22Rv1 (cell line): ENCODE measurements at regions not wholly inside any gene's neighbourhood (a gene's known extent, or its start where the extent isn't known, plus 50 kb on each side); places are given as distances from the start of the nearest gene placed in this dataset.

Experiments
- H3K27ac ChIP-seq: fragments of 450-650 bp; 2 replicates; pipeline ENCODE4 v1.5.1; 2017
- ZFX ChIP-seq: fragments of 450-650 bp; IDR thresholded peaks from 2 replicates; pipeline ENCODE4 v1.6.1; 2017; ENCODE audit warnings: antibody characterized with exemption, borderline replicate concordance
- TF ChIP-seq, protein P1 (sequence below): fragments of 450-650 bp; IDR thresholded peaks from 2 replicates; pipeline ENCODE4 v1.5.1; 2017; ENCODE audit warnings: mild to moderate bottlenecking

DNA sequence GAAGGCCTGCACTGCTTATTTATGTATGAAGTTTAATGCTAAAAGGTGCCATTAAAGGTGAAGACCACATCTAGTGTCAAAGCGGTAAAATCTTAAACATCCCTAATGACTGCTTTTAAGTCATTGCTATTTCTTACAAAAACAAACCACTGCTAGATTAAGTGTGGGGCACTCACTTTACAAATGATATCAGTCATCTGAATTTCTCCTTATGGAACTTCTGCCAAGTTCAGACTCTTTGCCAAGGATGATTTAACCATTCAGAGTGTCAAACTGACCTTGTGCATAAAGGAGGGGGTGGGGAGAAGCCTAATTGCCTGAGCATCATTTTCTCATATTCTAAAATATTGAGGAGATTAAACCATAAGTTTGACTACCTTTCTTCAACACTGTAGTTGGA, 271.5 kb downstream of the TGFB2 start:
- H3K27ac ChIP-seq, result no peak overlapping the region
- TF ChIP-seq, protein P1, sequence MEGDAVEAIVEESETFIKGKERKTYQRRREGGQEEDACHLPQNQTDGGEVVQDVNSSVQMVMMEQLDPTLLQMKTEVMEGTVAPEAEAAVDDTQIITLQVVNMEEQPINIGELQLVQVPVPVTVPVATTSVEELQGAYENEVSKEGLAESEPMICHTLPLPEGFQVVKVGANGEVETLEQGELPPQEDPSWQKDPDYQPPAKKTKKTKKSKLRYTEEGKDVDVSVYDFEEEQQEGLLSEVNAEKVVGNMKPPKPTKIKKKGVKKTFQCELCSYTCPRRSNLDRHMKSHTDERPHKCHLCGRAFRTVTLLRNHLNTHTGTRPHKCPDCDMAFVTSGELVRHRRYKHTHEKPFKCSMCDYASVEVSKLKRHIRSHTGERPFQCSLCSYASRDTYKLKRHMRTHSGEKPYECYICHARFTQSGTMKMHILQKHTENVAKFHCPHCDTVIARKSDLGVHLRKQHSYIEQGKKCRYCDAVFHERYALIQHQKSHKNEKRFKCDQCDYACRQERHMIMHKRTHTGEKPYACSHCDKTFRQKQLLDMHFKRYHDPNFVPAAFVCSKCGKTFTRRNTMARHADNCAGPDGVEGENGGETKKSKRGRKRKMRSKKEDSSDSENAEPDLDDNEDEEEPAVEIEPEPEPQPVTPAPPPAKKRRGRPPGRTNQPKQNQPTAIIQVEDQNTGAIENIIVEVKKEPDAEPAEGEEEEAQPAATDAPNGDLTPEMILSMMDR, result no peak
- no peak for TF ChIP-seq ZFX

DNA sequence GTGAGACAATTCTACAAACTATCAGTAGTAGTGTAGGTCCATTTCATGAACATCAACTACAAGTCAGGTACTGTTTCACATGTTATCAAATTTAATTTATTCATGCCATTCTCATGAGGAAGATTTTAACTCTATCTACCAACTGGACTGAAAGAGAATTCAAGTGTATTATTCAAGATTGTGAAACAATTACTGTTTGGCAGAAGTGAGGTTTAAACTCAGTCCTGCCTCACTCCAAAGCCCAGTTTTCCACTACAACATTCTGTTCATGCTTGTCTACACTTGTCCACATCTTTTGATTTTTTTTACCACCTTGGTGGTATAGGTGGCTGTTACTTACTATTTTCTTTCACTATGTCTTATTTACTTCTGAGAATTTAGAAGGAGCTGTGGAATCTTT, 272.9 kb downstream of the TGFB2 start:
- H3K27ac ChIP-seq, result no peak overlapping the region
- TF ChIP-seq, protein P1, result no peak
- TF ChIP-seq ZFX, result no peak

DNA sequence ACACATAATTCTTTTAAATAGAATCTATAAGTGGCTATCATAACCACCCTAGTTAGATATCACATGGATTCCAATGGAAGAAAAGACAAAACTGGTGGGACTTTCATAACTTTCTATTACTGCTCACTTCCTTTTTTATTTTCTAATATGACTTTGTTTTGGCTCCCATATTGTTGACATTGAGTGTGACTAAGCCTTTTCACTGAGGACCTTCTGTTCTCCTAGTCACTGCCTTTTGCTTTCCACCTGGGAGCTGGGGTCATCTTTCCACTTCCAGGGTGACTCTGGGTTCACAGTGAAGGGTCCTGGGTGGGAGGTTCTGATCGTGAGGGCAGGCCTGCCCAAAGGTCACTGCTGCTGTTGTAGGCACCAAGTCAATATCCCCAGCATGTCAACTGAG, 275.8 kb downstream of the TGFB2 start:
- H3K27ac ChIP-seq, result no peak overlapping the region

DNA sequence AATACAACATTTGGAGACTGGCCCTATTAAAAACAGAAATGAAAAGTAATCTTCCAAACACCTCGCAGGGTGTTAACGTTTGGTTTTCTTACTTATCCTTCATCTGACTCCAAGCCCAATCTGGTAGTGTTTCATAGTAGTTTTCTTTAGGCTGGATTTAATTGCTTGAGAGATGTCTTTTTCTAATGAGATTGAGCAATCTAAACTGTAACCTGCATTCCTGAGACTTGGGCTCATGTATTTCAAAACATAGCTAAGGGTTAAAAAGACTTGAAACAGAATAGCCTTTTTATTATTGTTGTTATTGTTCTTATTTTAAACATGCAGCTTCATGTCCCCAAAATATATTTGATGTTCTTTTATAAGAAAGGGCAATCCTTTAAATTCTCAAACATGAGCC, 278.9 kb downstream of the TGFB2 start:
- TF ChIP-seq, protein P1, result no peak
- TF ChIP-seq ZFX, result no peak

More for the DNA sequence above, 275.8 kb downstream of the TGFB2 start:
- TF ChIP-seq ZFX, result no peak
- TF ChIP-seq, protein P1, result no peak

DNA sequence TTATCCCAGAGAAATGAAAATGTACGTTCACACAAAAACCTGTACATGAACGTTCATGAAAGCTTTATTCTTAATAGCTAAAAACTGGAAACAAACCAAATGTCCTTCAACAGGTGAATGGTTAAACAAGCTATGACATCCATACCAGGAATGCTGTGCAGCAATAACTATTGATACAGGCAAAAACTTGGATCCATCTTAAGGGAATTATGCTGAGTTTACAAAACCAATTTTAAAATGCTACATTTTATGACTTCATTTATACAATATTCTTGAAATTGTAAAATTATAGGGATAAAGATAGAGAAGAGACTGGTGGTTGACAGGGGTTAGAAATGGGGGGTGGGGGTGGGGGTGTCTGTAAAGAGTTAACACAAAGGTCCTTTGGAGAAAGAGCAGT, 280.3 kb downstream of the TGFB2 start:
- H3K27ac ChIP-seq, result no peak overlapping the region

More for the DNA sequence above, 278.9 kb downstream of the TGFB2 start:
- no peak overlapping the region for H3K27ac ChIP-seq

DNA sequence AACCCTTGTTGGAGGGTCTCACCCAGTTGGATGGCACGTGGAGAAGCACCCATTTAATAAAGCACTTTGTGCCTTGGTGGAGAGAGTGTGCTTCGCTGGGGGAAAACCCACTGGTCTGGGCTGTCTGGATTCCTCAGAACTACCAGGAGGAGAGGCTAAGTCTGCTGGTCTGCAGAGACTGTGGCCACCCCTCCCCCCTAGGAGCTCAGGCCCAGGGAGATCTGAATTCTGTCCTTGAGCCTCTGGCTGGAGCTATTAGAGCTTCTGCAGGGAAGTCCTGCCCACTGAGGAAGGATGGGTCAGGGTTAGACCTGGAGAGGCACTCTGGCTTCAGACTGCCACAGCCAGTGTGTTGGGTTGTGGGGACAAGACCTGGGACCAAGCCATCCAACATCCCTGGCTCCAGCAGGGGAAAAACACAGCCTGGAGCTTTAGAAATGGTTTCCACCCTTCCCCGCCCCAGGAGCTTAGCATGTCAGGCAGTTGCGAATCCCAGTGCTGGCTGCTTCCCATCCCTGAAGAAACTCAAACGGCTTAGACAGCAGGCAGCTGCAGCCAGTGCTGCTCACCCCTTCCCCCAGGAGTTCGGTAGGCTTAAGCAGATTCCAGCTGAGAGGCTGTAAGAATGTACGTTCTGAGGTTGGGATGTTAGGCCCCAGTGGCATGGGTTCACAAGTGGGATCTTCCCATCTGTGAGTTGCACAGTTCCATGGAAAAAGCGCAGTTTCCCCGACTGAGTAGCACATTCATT, 288.3 kb downstream of the TGFB2 start:
- TF ChIP-seq, protein P1, result no peak
- no peak for TF ChIP-seq ZFX

More for the DNA sequence above, 280.3 kb downstream of the TGFB2 start:
- TF ChIP-seq, protein P1, result no peak
- TF ChIP-seq ZFX, result no peak

DNA sequence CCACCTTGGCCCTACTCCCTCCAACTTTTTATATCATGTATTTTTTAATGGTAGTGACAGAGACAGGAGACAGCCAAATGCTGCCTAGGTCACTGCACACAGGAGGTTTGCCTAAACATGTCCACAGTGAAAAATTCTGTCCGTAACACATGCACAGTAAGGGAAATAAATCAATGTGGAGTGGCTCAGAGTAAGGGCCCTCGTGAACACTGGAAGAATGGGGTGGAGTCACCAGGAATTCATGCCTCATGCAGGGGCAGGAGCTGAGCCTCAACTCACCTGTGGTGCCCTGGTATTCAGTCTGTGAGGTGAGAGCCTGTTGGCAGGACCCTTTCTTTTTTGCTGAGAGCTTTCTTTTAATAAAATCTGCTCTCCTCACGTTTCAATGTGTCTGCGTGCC, 289.1 kb downstream of the TGFB2 start:
- no peak for TF ChIP-seq ZFX
- TF ChIP-seq, protein P1, result no peak
- no peak overlapping the region for H3K27ac ChIP-seq

More for the DNA sequence above, 288.3 kb downstream of the TGFB2 start:
- no peak overlapping the region for H3K27ac ChIP-seq
